HCT116 (cell line): ENCODE measurements at regions not wholly inside any gene's neighbourhood (a gene's known extent, or its start where the extent isn't known, plus 50 kb on each side); places are given as distances from the start of the nearest gene placed in this dataset.

Source experiments
- ATAC-seq: fragments of 200-7000 bp; cut with Tn5 transposase; 2 replicates; pipeline ENCODE4 v1.9.1; 2020; ENCODE audit warnings: mild to moderate bottlenecking, moderate library complexity
- BruUV-seq: library from RNA; stranded (reverse); fragments of 400-500 nt; replicated peaks from 2 replicates; lab custom pipeline; 2021; lab: Mats Ljungman, UMichigan
- CTCF ChIA-PET: fragments of 300-600 bp; sonication (Branson Sonifier 250); formaldehyde crosslinking; loops from one replicate; lab custom pipeline; 2021; ENCODE audit warnings: antibody characterized with exemption; lab: Charles Lee
- POLR2A ChIA-PET: fragments of 300-600, 350-600 bp; sonication (Branson Sonifier 250); formaldehyde crosslinking; loops from one replicate; lab custom pipeline; 2021; ENCODE audit warnings: antibody characterized with exemption; lab: Charles Lee
- RAD21 ChIA-PET, 2 experiments: fragments of 300-600 bp; sonication (Branson Sonifier 250); formaldehyde crosslinking; loops; one replicate each; lab custom pipeline; 2023; ENCODE audit warnings: low total read pairs in 2 of 2; ENCODE audit not compliant: uncharacterized antibody in 2 of 2, unreplicated experiment in 2 of 2, low non-redundant PET in 1 of 2; lab: Charles Lee
- DNase-seq: peaks from one replicate; pipeline ENCODE4 v3.0.0-alpha.2; 2010; ENCODE audit warnings: low read depth, low spot score
- H2AFZ ChIP-seq: fragments of 200-600 bp; shearing (Covaris generic), sonication (generic); 2 replicates; pipeline ENCODE4 v1.6.1; 2017; ENCODE audit warnings: low read depth, mixed run types, mixed read lengths, antibody characterized with exemption, low read length; ENCODE audit not compliant: poor library complexity, severe bottlenecking
- H3K27ac ChIP-seq: 2 replicates; pipeline ENCODE4 v1.5.1; 2012; ENCODE audit warnings: low read depth, low read length
- H3K27me3 ChIP-seq: fragments of 200-600 bp; sonication (generic); 2 replicates; pipeline ENCODE4 v1.6.1; 2016; ENCODE audit warnings: mixed run types, low read length, mixed read lengths; ENCODE audit not compliant: insufficient read depth
- H3K36me3 ChIP-seq, 2 experiments: fragments of 200-500 bp in 1 of 2; fragments of 200-600 bp in 1 of 2; sonication (Bioruptor generic) in 1 of 2; sonication (generic) in 1 of 2; 2 replicates each; pipeline versions ENCODE4 v1.5.1 to v1.6.1; 2014 to 2016; ENCODE audit warnings: low read length in 2 of 2, inconsistent platforms in 1 of 2, mixed read lengths in 1 of 2, mixed run types in 1 of 2; ENCODE audit not compliant: insufficient read depth in 2 of 2, control insufficient read depth in 1 of 2
- H3K4me1 ChIP-seq, 2 experiments: fragments of 200-600 bp in 1 of 2; sonication (generic) in 1 of 2; 2 replicates each; pipeline versions ENCODE4 v1.5.1 to v1.6.1; 2012 to 2017; ENCODE audit warnings: low read length in 2 of 2, inconsistent platforms in 1 of 2, mild to moderate bottlenecking in 1 of 2, mixed read lengths in 1 of 2, mixed run types in 1 of 2, moderate library complexity in 1 of 2; ENCODE audit not compliant: insufficient read depth in 2 of 2, control insufficient read depth in 1 of 2
- H3K4me2 ChIP-seq: fragments of 200-600 bp; sonication (generic); 2 replicates; pipeline ENCODE4 v1.6.1; 2017; ENCODE audit warnings: mixed run types, low read length, mixed read lengths
- H3K4me3 ChIP-seq, 2 experiments: fragments of 200-600 bp in 1 of 2; sonication (generic) in 1 of 2; replicated peaks in 1 of 2; 2 replicates each; pipeline ENCODE4 v1.5.1; 2011 to 2016; ENCODE audit warnings: low read length in 2 of 2, control low read depth in 1 of 2, low read depth in 1 of 2, mild to moderate bottlenecking in 1 of 2, mixed read lengths in 1 of 2, mixed run types in 1 of 2
- H3K79me2 ChIP-seq: fragments of 200-600 bp; sonication (generic); 2 replicates; pipeline ENCODE4 v1.6.1; 2017; ENCODE audit warnings: mild to moderate bottlenecking, mixed run types, low read length, moderate library complexity, mixed read lengths; ENCODE audit not compliant: insufficient read depth
- H3K9ac ChIP-seq: fragments of 200-600 bp; sonication (generic); 2 replicates; pipeline ENCODE4 v1.6.1; 2016; ENCODE audit warnings: low read length, mixed read lengths
- H3K9me2 ChIP-seq: fragments of 200-600 bp; sonication (generic), shearing (Covaris generic); 2 replicates; pipeline ENCODE4 v1.6.1; 2017; ENCODE audit warnings: mixed run types, mild to moderate bottlenecking, moderate library complexity; ENCODE audit not compliant: insufficient read depth
- H3K9me3 ChIP-seq, 2 experiments: fragments of 200-500 bp in 1 of 2; fragments of 200-600 bp in 1 of 2; sonication (Bioruptor generic) in 1 of 2; sonication (generic) in 1 of 2; 2 replicates each; pipeline ENCODE4 v1.6.1; 2014 to 2017; ENCODE audit warnings: low read length in 2 of 2, mixed read lengths in 2 of 2, inconsistent platforms in 1 of 2, low read depth in 1 of 2, mild to moderate bottlenecking in 1 of 2, mixed run types in 1 of 2, moderate library complexity in 1 of 2; ENCODE audit not compliant: control insufficient read depth in 1 of 2, insufficient read depth in 1 of 2
- H4K20me1 ChIP-seq: fragments of 200-600 bp; sonication (generic), shearing (Covaris generic); 2 replicates; pipeline ENCODE4 v1.6.1; 2017; ENCODE audit warnings: mixed run types, mild to moderate bottlenecking, moderate library complexity; ENCODE audit not compliant: insufficient read depth
- ATF3 ChIP-seq: IDR thresholded peaks from 2 replicates; pipeline ENCODE4 v1.6.1; 2012
- EZH2 ChIP-seq: fragments of 200-600 bp; sonication (generic); IDR thresholded peaks from 2 replicates; pipeline ENCODE4 v1.6.1; 2017; ENCODE audit warnings: antibody characterized with exemption, mixed run types
- MAX ChIP-seq: IDR thresholded peaks from 2 replicates; pipeline ENCODE4 v1.6.1; 2012
- POLR2A ChIP-seq: IDR thresholded peaks from 2 replicates; pipeline ENCODE4 v1.7.0; 2011; ENCODE audit warnings: borderline replicate concordance; ENCODE audit not compliant: insufficient read depth, insufficient read length; ENCODE audit errors: extremely low read depth
- RAD21 ChIP-seq: IDR thresholded peaks from 2 replicates; pipeline ENCODE4 v1.6.1; 2012; ENCODE audit warnings: low read depth, mild to moderate bottlenecking
- SP1 ChIP-seq: IDR thresholded peaks from 2 replicates; pipeline ENCODE4 v1.6.1; 2012; ENCODE audit warnings: low read depth
- SRF ChIP-seq: IDR thresholded peaks from 2 replicates; pipeline ENCODE4 v1.6.1; 2012; ENCODE audit warnings: low read depth
- TCF7L2 ChIP-seq: IDR thresholded peaks from 2 replicates; pipeline ENCODE4 v1.7.0; 2011; ENCODE audit warnings: borderline replicate concordance, inconsistent platforms; ENCODE audit not compliant: insufficient read depth, insufficient read length; ENCODE audit errors: extremely low read depth
- YY1 ChIP-seq: IDR thresholded peaks from 2 replicates; pipeline ENCODE4 v1.6.1; 2011; ENCODE audit warnings: low read length, low read depth, moderate library complexity, mild to moderate bottlenecking; ENCODE audit not compliant: insufficient replicate concordance; ENCODE audit errors: extremely low read depth
- ZFX ChIP-seq: fragments of 450-650 bp; IDR thresholded peaks from 2 replicates; pipeline ENCODE4 v1.6.1; 2017
- intact Hi-C: fragments of 100-400 bp; cut with micrococcal nuclease; formaldehyde crosslinking; loops from 2 replicates; pipeline ENCODE4 v1.10.0; 2022
- TF ChIP-seq, protein P1 (sequence below): IDR thresholded peaks from 2 replicates; pipeline ENCODE4 v1.6.1; 2012; ENCODE audit warnings: low read depth
- TF ChIP-seq, protein P2 (sequence below), 3 experiments: fragments of 200-600 bp in 1 of 3; sonication (generic) in 1 of 3; IDR thresholded peaks in 2 of 3; conservative IDR thresholded peaks in 1 of 3; 2 replicates each; pipeline ENCODE4 v1.5.1; 2012 to 2017; ENCODE audit warnings: low read depth in 2 of 3, low read length in 2 of 3, antibody characterized with exemption in 1 of 3, borderline replicate concordance in 1 of 3, control low read depth in 1 of 3, mild to moderate bottlenecking in 1 of 3, mixed read lengths in 1 of 3, mixed run types in 1 of 3, moderate library complexity in 1 of 3; ENCODE audit not compliant: insufficient read depth in 1 of 3

GRCh38 chr1:221371705-221372104, 370.2 kb downstream of the DUSP10 start:
- TF ChIP-seq EZH2: no peak
- TF ChIP-seq ZFX: no peak
- TF ChIP-seq, protein P1, sequence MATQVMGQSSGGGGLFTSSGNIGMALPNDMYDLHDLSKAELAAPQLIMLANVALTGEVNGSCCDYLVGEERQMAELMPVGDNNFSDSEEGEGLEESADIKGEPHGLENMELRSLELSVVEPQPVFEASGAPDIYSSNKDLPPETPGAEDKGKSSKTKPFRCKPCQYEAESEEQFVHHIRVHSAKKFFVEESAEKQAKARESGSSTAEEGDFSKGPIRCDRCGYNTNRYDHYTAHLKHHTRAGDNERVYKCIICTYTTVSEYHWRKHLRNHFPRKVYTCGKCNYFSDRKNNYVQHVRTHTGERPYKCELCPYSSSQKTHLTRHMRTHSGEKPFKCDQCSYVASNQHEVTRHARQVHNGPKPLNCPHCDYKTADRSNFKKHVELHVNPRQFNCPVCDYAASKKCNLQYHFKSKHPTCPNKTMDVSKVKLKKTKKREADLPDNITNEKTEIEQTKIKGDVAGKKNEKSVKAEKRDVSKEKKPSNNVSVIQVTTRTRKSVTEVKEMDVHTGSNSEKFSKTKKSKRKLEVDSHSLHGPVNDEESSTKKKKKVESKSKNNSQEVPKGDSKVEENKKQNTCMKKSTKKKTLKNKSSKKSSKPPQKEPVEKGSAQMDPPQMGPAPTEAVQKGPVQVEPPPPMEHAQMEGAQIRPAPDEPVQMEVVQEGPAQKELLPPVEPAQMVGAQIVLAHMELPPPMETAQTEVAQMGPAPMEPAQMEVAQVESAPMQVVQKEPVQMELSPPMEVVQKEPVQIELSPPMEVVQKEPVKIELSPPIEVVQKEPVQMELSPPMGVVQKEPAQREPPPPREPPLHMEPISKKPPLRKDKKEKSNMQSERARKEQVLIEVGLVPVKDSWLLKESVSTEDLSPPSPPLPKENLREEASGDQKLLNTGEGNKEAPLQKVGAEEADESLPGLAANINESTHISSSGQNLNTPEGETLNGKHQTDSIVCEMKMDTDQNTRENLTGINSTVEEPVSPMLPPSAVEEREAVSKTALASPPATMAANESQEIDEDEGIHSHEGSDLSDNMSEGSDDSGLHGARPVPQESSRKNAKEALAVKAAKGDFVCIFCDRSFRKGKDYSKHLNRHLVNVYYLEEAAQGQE: no peak
- TF ChIP-seq TCF7L2: no peak
- TF ChIP-seq, protein P2, sequence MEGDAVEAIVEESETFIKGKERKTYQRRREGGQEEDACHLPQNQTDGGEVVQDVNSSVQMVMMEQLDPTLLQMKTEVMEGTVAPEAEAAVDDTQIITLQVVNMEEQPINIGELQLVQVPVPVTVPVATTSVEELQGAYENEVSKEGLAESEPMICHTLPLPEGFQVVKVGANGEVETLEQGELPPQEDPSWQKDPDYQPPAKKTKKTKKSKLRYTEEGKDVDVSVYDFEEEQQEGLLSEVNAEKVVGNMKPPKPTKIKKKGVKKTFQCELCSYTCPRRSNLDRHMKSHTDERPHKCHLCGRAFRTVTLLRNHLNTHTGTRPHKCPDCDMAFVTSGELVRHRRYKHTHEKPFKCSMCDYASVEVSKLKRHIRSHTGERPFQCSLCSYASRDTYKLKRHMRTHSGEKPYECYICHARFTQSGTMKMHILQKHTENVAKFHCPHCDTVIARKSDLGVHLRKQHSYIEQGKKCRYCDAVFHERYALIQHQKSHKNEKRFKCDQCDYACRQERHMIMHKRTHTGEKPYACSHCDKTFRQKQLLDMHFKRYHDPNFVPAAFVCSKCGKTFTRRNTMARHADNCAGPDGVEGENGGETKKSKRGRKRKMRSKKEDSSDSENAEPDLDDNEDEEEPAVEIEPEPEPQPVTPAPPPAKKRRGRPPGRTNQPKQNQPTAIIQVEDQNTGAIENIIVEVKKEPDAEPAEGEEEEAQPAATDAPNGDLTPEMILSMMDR (IDR thresholded peaks at IDR 0.05 in 2 of 3, conservative IDR thresholded peaks at IDR 0.05 in 1 of 3; ENCODE audit: borderline replicate concordance in 1 of 3, insufficient read depth in 1 of 3, low read depth in 2 of 3, low read length in 2 of 3): no peak
- TF ChIP-seq ATF3: no peak
- TF ChIP-seq SP1: no peak
- TF ChIP-seq POLR2A: no peak
- TF ChIP-seq RAD21: no peak
- TF ChIP-seq SRF: no peak
- no peak for TF ChIP-seq MAX
- no peak for TF ChIP-seq YY1
- no peaks in the 10 kb centered on the region for H3K9me2 ChIP-seq
- H3K27ac ChIP-seq: no peak overlapping the region
- H3K4me2 ChIP-seq: no peak overlapping the region
- H3K9me3 ChIP-seq: no peaks in the 10 kb centered on the region
- no peak overlapping the region for H2AFZ ChIP-seq
- H4K20me1 ChIP-seq: no peaks in the 10 kb centered on the region
- ChIA-PET CTCF (no interaction called here), RAD21 (no interaction called here), POLR2A (no interaction called here)
- no peaks in the 10 kb centered on the region for H3K4me1 ChIP-seq
- DNase-seq (no peak), ATAC-seq (no peak)
- no peaks in the 10 kb centered on the region for H3K27me3 ChIP-seq
- no peak overlapping the region for H3K4me3 ChIP-seq
- H3K9ac ChIP-seq: no peak overlapping the region
- intact Hi-C loops: no loop called here
- no peaks in the 10 kb centered on the region for H3K79me2 ChIP-seq
- BruUV-seq: no TSS peak
- no peaks in the 10 kb centered on the region for H3K36me3 ChIP-seq
